HepG2 (cell line): ENCODE measurements at regions not wholly inside any gene's neighbourhood (a gene's known extent, or its start where the extent isn't known, plus 50 kb on each side); places are given as distances from the start of the nearest gene placed in this dataset.

Experiments used
- ARID4A ChIP-seq: sonication (generic); formaldehyde crosslinking; IDR thresholded peaks from 2 replicates; pipeline ENCODE4 v1.5.0; 2020; ENCODE audit warnings: mild to moderate bottlenecking, missing genetic modification reagents, borderline replicate concordance
- DNMT3B ChIP-seq: conservative IDR thresholded peaks from 2 replicates; pipeline ENCODE4 v1.6.1; 2016; ENCODE audit warnings: missing biosample characterization, control low read depth
- KLF15 ChIP-seq: sonication (generic); formaldehyde crosslinking; IDR thresholded peaks from 2 replicates; pipeline ENCODE4 v1.8.1; 2023; ENCODE audit warnings: borderline replicate concordance, mild to moderate bottlenecking, inconsistent platforms, missing genetic modification reagents, mixed read lengths
- MNT ChIP-seq: fragments of 450-650 bp; IDR thresholded peaks from 2 replicates; pipeline ENCODE4 v1.6.1; 2016
- NONO ChIP-seq, 2 experiments: fragments of 450-650 bp in 1 of 2; sonication (generic) in 1 of 2; formaldehyde crosslinking in 1 of 2; IDR thresholded peaks in 1 of 2; conservative IDR thresholded peaks in 1 of 2; 2 replicates each; pipeline versions ENCODE4 v1.6.1 to v1.8.0; 2017 to 2022; ENCODE audit warnings: mild to moderate bottlenecking in 1 of 2, missing genetic modification reagents in 1 of 2, moderate library complexity in 1 of 2
- RAD51 ChIP-seq: fragments of 450-650 bp; IDR thresholded peaks from 2 replicates; pipeline ENCODE4 v1.6.1; 2016; ENCODE audit warnings: borderline replicate concordance
- SKI ChIP-seq: fragments of 450-650 bp; IDR thresholded peaks from one replicate; pipeline ENCODE4 v1.6.1; 2018; ENCODE audit warnings: mild to moderate bottlenecking; ENCODE audit not compliant: partially characterized antibody
- TFAP4 ChIP-seq: sonication (generic); IDR thresholded peaks from 2 replicates; pipeline ENCODE4 v1.6.1; 2016; ENCODE audit warnings: low read depth, borderline replicate concordance
- TSC22D2 ChIP-seq: sonication (generic); formaldehyde crosslinking; IDR thresholded peaks from 2 replicates; pipeline ENCODE4 v1.5.1; 2020; ENCODE audit warnings: missing genetic modification reagents, mild to moderate bottlenecking, borderline replicate concordance
- ZFYVE20 ChIP-seq: sonication (generic); formaldehyde crosslinking; IDR thresholded peaks from 2 replicates; pipeline ENCODE4 v1.8.0; 2023; ENCODE audit warnings: low read depth, mild to moderate bottlenecking, moderate library complexity, missing genetic modification reagents, borderline replicate concordance
- ZMYM4 ChIP-seq: sonication (generic); formaldehyde crosslinking; IDR thresholded peaks from 2 replicates; pipeline ENCODE4 v1.8.1; 2023; ENCODE audit warnings: mild to moderate bottlenecking, missing genetic modification reagents
- ZNF24 ChIP-seq: fragments of 450-650 bp; IDR thresholded peaks from 2 replicates; pipeline ENCODE4 v1.6.1; 2017; ENCODE audit warnings: antibody characterized with exemption, mild to moderate bottlenecking
- ZNF326 ChIP-seq: sonication (generic); formaldehyde crosslinking; IDR thresholded peaks from 2 replicates; pipeline ENCODE4 v1.4.0; 2020; ENCODE audit warnings: missing genetic modification reagents, borderline replicate concordance
- ZNF577 ChIP-seq: sonication (generic); formaldehyde crosslinking; IDR thresholded peaks from 2 replicates; pipeline ENCODE4 v1.4.0; 2020; ENCODE audit warnings: mild to moderate bottlenecking, low read depth, missing genetic modification reagents, borderline replicate concordance
- ZNF816 ChIP-seq: sonication (generic); formaldehyde crosslinking; IDR thresholded peaks from 2 replicates; pipeline ENCODE4 v1.8.0; 2022; ENCODE audit warnings: missing genetic modification reagents, mild to moderate bottlenecking, borderline replicate concordance
- TF ChIP-seq, protein P1 (sequence below): IDR thresholded peaks from 2 replicates; pipeline ENCODE4 v1.6.1; 2012; ENCODE audit warnings: inconsistent platforms
- TF ChIP-seq, protein P2 (sequence below): sonication (generic); formaldehyde crosslinking; IDR thresholded peaks from 2 replicates; pipeline ENCODE4 v1.4.0; 2020; ENCODE audit warnings: missing genetic modification reagents, borderline replicate concordance

DNA sequence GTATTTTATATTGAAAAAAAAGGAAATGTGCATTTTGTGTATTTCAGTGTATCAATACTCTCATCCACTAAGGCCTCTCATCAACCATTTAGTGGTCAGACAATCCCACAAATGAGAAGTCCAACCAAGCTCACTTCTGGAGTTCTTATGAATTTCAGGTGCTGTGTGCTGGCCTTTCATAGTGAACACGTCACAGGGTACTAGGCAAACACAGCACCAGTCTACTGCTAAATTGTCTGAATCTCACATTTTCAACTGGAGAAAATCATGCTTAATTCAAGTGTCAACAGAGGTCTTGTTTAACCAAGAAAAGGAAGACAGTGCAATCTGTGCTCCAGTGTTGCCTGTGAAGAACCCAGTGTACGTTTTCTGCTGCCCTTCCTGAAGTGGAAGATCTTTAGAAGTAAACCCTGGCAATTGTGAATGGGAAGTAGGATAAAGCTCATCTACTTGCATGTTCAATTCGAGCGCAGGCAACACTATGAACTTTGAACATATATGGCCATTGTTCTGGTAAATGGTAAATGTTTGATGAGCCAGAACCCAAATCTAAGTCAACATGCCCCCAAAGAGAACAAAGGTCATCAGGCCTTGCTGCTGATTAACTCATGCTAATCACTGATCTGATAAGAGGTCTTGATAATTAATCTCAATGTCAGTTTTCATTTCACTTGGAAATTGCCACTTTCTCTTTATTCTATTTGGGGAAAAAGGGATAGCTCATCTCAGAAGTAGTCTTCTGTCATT lies 439.2 kb upstream of the SOX9 start (continued):
- TF ChIP-seq ARID4A (CRISPR knock-in tag) = 0 out of 2 replicates have a peak, but pooled peaks have one; percentile 31
- peak; percentile 52; the same call in 1 of the 2 replicates for TF ChIP-seq ZNF816 (CRISPR knock-in tag)
- peak; percentile 96 for TF ChIP-seq ZMYM4
- peak; percentile 15; the same call in 1 of the 2 replicates for TF ChIP-seq TFAP4
- TF ChIP-seq TSC22D2 (CRISPR knock-in tag) = 0 out of 2 replicates have a peak, but pooled peaks have one; percentile 23
- TF ChIP-seq, protein P1, sequence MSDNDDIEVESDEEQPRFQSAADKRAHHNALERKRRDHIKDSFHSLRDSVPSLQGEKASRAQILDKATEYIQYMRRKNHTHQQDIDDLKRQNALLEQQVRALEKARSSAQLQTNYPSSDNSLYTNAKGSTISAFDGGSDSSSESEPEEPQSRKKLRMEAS = no peak
- no peak for TF ChIP-seq ZNF577 (CRISPR knock-in tag)
- TF ChIP-seq RAD51 = no peak
- TF ChIP-seq DNMT3B (CRISPR knock-in tag) = 0 out of 2 replicates have a peak, but pooled peaks have one; percentile 9
- TF ChIP-seq ZFYVE20 (CRISPR knock-in tag) = no peak
- TF ChIP-seq ZNF24 = 0 out of 2 replicates have a peak, but pooled peaks have one; percentile 9
- no peak for TF ChIP-seq SKI
- no peak for TF ChIP-seq NONO (IDR thresholded peaks at IDR 0.05)
- peak; percentile 73 for TF ChIP-seq NONO (CRISPR knock-in tag; conservative IDR thresholded peaks at IDR 0.05)
- TF ChIP-seq ZNF326 (CRISPR knock-in tag) = no peak
- no peak for TF ChIP-seq KLF15 (CRISPR knock-in tag)
- TF ChIP-seq, protein P2, sequence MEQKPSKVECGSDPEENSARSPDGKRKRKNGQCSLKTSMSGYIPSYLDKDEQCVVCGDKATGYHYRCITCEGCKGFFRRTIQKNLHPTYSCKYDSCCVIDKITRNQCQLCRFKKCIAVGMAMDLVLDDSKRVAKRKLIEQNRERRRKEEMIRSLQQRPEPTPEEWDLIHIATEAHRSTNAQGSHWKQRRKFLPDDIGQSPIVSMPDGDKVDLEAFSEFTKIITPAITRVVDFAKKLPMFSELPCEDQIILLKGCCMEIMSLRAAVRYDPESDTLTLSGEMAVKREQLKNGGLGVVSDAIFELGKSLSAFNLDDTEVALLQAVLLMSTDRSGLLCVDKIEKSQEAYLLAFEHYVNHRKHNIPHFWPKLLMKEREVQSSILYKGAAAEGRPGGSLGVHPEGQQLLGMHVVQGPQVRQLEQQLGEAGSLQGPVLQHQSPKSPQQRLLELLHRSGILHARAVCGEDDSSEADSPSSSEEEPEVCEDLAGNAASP = 0 out of 2 replicates have a peak, but pooled peaks have one; percentile 68
- TF ChIP-seq MNT = no peak
